GM06990 (cell line): ENCODE measurements at regions not wholly inside any gene's neighbourhood (a gene's known extent, or its start where the extent isn't known, plus 50 kb on each side); places are given as distances from the start of the nearest gene placed in this dataset.

Experiments
- DNase-seq: peaks from one replicate; pipeline ENCODE4 v3.0.0-alpha.2; 2011; ENCODE audit not compliant: insufficient read length; ENCODE audit errors: extremely low read depth
- H3K27me3 ChIP-seq: replicated peaks from 2 replicates; pipeline ENCODE4 v1.6.0; 2011; ENCODE audit warnings: low read length; ENCODE audit not compliant: control insufficient read depth, insufficient read depth
- H3K36me3 ChIP-seq: 2 replicates; pipeline ENCODE4 v1.5.1; 2011; ENCODE audit warnings: low read length; ENCODE audit not compliant: control insufficient read depth, insufficient read depth
- H3K4me3 ChIP-seq: replicated peaks from 2 replicates; pipeline ENCODE4 v1.5.1; 2011; ENCODE audit warnings: low read depth, mild to moderate bottlenecking, control low read depth, low read length
- CTCF ChIP-seq: IDR thresholded peaks from 2 replicates; pipeline ENCODE4 v1.5.1; 2011; ENCODE audit warnings: low read length, control low read depth, mild to moderate bottlenecking, inconsistent platforms; ENCODE audit not compliant: insufficient read depth, poor library complexity, severe bottlenecking

GRCh38 chr7:46932306-46932675, 649.6 kb downstream of the TNS3 start:
- no peak for TF ChIP-seq CTCF
- Histone ChIP-seq H3K4me3 (no peak overlapping the region), H3K27me3 (no peaks in the 10 kb centered on the region), H3K36me3 (no peaks in the 10 kb centered on the region)
- no peak for DNase-seq

- Histone ChIP-seq H3K27me3 (no peaks in the 10 kb centered on the region), H3K4me3 (no peak overlapping the region), H3K36me3 (no peaks in the 10 kb centered on the region)
- TF ChIP-seq CTCF: no peak
- no peak for DNase-seq
Observed at GRCh38 chr7:46930366-46930765, 651.5 kb downstream of the TNS3 start.

- no peak for TF ChIP-seq CTCF
- Histone ChIP-seq H3K4me3 (no peak overlapping the region), H3K36me3 (no peaks in the 10 kb centered on the region), H3K27me3 (no peaks in the 10 kb centered on the region)
- no peak for DNase-seq
Observed at GRCh38 chr7:46929359-46929758, 652.6 kb downstream of the TNS3 start.

- Histone ChIP-seq H3K27me3 (no peaks in the 10 kb centered on the region), H3K4me3 (no peak overlapping the region), H3K36me3 (no peaks in the 10 kb centered on the region)
- no peak for DNase-seq
- no peak for TF ChIP-seq CTCF
Observed at GRCh38 chr7:46928719-46929118, 653.2 kb downstream of the TNS3 start.

- no peak for TF ChIP-seq CTCF
- H3K36me3 ChIP-seq: no peaks in the 10 kb centered on the region
- H3K27me3 ChIP-seq: no peaks in the 10 kb centered on the region
- no peak overlapping the region for H3K4me3 ChIP-seq
- no peak for DNase-seq
Observed at GRCh38 chr7:46927131-46927810, 654.6 kb downstream of the TNS3 start.

- Histone ChIP-seq H3K36me3 (no peaks in the 10 kb centered on the region), H3K27me3 (no peaks in the 10 kb centered on the region), H3K4me3 (no peak overlapping the region)
- no peak for DNase-seq
- TF ChIP-seq CTCF: no peak
Observed at GRCh38 chr7:46916581-46916980, 665.3 kb downstream of the TNS3 start.
